Thyroid gland (tissue), 4 donors: ENCODE measurements at regions not wholly inside any gene's neighbourhood (a gene's known extent, or its start where the extent isn't known, plus 50 kb on each side); places are given as distances from the start of the nearest gene placed in this dataset.

Experiments
- POLR2A ChIP-seq, 2 donors: fragments of 450-650 bp; IDR thresholded peaks; one replicate each; pipeline ENCODE4 v1.6.1; 2017; ENCODE audit warnings: antibody characterized with exemption in 2 of 2, mild to moderate bottlenecking in 2 of 2, moderate library complexity in 1 of 2
- TF ChIP-seq, protein P1 (sequence below), 6 experiments: fragments of 200-600 bp in 3 of 6; fragments of 450-650 bp in 3 of 6; sonication (generic) in 3 of 6; IDR thresholded peaks; one replicate each; pipeline ENCODE4 v1.5.1; 2016 to 2019; ENCODE audit warnings: antibody characterized with exemption in 6 of 6, mild to moderate bottlenecking in 2 of 6, inconsistent platforms in 1 of 6, moderate library complexity in 1 of 6

DNA sequence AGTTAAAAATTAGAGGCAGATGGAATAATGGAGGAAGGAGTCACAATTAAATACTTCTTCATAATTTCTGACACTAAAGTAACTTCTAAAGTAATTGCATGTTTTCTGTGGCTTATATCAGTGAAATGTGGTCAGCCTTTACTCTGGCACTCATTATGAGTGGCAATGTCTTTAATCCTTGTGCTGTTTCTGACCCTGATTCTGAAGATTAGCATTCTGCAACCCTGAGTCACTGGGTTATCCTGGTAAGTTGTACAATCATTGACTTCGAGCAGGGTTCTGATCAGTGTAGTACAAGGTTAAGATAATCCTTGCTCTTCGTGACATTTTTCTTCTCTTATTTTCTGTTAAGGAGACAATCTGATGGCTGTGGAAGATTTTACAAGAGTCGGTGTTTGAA lies 379.4 kb upstream of the RORB start:
- TF ChIP-seq, protein P1, sequence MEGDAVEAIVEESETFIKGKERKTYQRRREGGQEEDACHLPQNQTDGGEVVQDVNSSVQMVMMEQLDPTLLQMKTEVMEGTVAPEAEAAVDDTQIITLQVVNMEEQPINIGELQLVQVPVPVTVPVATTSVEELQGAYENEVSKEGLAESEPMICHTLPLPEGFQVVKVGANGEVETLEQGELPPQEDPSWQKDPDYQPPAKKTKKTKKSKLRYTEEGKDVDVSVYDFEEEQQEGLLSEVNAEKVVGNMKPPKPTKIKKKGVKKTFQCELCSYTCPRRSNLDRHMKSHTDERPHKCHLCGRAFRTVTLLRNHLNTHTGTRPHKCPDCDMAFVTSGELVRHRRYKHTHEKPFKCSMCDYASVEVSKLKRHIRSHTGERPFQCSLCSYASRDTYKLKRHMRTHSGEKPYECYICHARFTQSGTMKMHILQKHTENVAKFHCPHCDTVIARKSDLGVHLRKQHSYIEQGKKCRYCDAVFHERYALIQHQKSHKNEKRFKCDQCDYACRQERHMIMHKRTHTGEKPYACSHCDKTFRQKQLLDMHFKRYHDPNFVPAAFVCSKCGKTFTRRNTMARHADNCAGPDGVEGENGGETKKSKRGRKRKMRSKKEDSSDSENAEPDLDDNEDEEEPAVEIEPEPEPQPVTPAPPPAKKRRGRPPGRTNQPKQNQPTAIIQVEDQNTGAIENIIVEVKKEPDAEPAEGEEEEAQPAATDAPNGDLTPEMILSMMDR (IDR thresholded peaks at IDR 0.05), result no peak
- no peak for TF ChIP-seq POLR2A (IDR thresholded peaks at IDR 0.05)
